Astrocyte of the spinal cord (primary cell): ENCODE measurements at regions not wholly inside any gene's neighbourhood (a gene's known extent, or its start where the extent isn't known, plus 50 kb on each side); places are given as distances from the start of the nearest gene placed in this dataset.
A peak's percentile ranks its signal among the peaks of the same experiment; 100 is the strongest.

ENCODE experiments used
- DNase-seq: peaks from one replicate; pipeline ENCODE4 v3.0.0; 2011; ENCODE audit warnings: low read depth, low spot score
- H3K4me3 ChIP-seq: 2 replicates; pipeline ENCODE4 v1.5.1; 2011; ENCODE audit warnings: low read depth, mild to moderate bottlenecking, low read length, moderate library complexity
- in situ Hi-C: cut with HindIII; loops from 2 replicates; pipeline ENCODE4 v1.10.0; 2017; ENCODE audit warnings: low sequenced_read_pairs
- TF ChIP-seq, protein P1 (sequence below): IDR thresholded peaks from 2 replicates; pipeline ENCODE4 v1.5.1; 2012; ENCODE audit warnings: low read depth, mild to moderate bottlenecking, low read length, inconsistent platforms

DNA sequence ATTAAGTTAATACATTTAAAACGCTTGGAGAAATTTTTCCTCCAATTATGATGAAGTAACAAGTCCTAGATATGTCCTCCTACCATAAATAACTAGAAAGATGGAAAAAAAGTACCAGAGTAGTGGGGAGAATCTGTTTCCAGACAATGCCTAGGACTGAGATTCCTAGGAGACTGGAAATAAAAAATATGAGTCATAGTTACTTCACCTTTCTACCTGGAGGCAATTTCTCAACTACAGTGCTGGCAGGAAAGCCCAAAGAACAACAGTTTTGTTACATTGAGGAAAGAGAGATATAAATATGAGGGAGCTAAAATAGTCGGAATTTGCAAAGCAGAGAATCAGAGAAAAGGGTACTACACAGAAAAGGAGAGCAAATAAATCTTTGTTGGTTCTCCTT lies 202.1 kb upstream of the ARHGAP42 start:
- in situ Hi-C loops: no loop called here
- TF ChIP-seq, protein P1, sequence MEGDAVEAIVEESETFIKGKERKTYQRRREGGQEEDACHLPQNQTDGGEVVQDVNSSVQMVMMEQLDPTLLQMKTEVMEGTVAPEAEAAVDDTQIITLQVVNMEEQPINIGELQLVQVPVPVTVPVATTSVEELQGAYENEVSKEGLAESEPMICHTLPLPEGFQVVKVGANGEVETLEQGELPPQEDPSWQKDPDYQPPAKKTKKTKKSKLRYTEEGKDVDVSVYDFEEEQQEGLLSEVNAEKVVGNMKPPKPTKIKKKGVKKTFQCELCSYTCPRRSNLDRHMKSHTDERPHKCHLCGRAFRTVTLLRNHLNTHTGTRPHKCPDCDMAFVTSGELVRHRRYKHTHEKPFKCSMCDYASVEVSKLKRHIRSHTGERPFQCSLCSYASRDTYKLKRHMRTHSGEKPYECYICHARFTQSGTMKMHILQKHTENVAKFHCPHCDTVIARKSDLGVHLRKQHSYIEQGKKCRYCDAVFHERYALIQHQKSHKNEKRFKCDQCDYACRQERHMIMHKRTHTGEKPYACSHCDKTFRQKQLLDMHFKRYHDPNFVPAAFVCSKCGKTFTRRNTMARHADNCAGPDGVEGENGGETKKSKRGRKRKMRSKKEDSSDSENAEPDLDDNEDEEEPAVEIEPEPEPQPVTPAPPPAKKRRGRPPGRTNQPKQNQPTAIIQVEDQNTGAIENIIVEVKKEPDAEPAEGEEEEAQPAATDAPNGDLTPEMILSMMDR: no peak
- no peak for DNase-seq

DNA sequence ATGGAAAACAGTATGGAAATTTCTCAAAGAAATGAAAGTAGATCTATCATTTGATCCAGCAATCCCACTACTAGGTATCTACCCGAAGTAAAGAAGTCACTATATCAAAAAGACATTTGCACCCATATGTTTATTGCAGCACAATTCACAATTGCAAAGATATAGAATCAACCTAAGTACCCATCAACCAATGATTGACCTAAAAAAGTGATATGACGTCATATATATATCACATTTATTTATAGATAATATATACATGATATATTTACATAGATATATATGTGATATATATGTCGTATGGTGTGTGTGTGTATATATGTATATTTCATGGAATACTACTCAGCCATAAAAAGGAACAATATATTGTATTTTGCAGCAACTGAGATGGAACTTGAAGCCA lies 188.3 kb upstream of the ARHGAP42 start:
- in situ Hi-C loops: no loop called here
- no peak for DNase-seq
- no peak overlapping the region for H3K4me3 ChIP-seq
- TF ChIP-seq, protein P1: no peak

More for the DNA sequence above, 202.1 kb upstream of the ARHGAP42 start:
- H3K4me3 ChIP-seq: no peak overlapping the region

GRCh38 chr11:100501450-100501849 lies 185.6 kb upstream of the ARHGAP42 start:
- in situ Hi-C loops: no loop called here
- DNase-seq: no peak
- TF ChIP-seq, protein P1: no peak
- no peak overlapping the region for H3K4me3 ChIP-seq

DNA sequence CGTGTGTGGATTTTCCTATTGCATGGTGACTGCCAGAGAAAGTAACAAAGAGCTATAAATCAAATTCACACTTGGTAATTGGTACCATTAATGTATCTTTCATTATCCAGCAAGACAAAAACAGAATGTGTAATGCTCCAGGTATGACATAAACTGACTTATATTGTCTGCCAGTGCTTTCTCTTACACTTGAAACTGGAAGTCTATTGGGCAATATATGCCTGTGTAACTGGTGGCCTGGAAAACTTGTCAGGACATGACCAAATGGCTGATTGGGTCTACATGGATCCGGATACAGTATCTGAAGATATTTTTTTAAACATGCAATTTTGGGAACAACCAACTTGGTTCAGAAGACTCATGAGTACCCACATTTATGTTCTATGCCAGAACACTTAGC lies 174.6 kb upstream of the ARHGAP42 start:
- in situ Hi-C loops: no loop called here
- H3K4me3 ChIP-seq: no peak overlapping the region
- TF ChIP-seq, protein P1: no peak
- no peak for DNase-seq

GRCh38 chr11:100515087-100515486 lies 172.0 kb upstream of the ARHGAP42 start:
- in situ Hi-C loops: no loop called here
- TF ChIP-seq, protein P1: no peak
- DNase-seq: peak; percentile 39
- no peak overlapping the region for H3K4me3 ChIP-seq

DNA sequence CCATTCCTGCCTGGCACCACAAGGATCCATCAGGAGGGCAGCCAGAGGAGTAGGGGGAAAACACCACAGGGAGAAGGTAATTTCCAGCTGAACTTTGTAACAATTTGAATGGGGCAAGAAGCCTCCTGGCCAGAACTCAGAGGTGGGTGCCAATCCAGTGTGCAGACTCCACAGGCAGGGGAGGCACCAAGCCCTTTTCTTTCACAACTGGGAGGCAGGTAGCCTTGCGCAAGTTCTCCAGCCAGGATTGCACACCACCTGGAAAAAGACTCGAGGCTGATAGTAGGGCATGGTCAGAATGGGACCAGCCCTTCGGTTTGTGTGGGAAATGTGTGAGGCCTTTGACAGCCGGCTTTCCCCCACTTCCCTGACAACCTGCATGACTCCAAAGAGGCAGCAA lies 161.9 kb upstream of the ARHGAP42 start:
- DNase-seq: no peak
- H3K4me3 ChIP-seq: no peak overlapping the region
- in situ Hi-C loops: no loop called here
- TF ChIP-seq, protein P1: no peak

DNA sequence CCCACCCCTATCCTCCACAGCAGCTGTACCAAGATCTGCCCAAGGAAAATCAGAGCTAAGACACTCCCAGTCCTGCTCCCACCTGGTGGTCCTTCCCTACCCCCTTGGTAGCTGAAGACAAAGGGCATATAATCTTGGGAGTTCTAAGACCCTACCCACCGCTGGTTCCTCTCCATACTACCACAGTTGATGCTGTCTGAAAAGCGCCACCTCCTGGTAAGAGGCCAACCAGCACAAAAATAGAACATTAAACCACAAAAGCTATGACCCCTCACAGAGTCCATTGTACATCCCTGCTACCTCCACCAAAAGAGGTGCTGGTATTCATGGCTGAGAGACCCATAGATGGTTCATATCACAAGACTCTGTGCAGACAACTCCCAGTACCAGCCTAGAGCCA lies 161.5 kb upstream of the ARHGAP42 start:
- no peak overlapping the region for H3K4me3 ChIP-seq
- no peak for DNase-seq
- in situ Hi-C loops: no loop called here
- TF ChIP-seq, protein P1: no peak
